ENCODE measurements at regions not wholly inside any gene's neighbourhood (a gene's known extent, or its start where the extent isn't known, plus 50 kb on each side); places are given as distances from the start of the nearest gene placed in this dataset.

DNA sequence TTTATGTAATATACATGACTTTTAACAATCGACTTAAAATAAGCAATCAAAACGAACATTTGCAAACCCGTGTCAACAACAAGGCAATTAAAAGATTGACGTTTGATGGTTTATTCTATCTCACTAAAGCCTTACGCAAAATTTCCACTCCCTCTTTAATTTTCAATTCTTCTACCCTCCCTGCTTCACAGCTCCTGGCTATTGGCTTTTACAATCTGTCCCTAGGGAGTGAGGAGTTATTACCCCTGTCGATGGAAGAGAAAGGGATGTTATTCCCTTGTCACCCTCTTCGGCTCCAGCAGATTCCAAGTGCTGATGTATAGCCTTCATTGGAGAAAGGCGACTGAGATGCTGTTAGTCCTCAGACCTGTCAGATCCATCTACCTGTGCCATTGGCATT, 161.3 kb downstream of the ZNF281 start:
- no peak overlapping the region for H3K9ac ChIP-seq (ENCODE audit: insufficient read depth, low read length)
- TF ChIP-seq EZH2 (IDR thresholded peaks at IDR 0.05; ENCODE audit: low read length, missing control alignments): no peak
- TF ChIP-seq, protein P1, sequence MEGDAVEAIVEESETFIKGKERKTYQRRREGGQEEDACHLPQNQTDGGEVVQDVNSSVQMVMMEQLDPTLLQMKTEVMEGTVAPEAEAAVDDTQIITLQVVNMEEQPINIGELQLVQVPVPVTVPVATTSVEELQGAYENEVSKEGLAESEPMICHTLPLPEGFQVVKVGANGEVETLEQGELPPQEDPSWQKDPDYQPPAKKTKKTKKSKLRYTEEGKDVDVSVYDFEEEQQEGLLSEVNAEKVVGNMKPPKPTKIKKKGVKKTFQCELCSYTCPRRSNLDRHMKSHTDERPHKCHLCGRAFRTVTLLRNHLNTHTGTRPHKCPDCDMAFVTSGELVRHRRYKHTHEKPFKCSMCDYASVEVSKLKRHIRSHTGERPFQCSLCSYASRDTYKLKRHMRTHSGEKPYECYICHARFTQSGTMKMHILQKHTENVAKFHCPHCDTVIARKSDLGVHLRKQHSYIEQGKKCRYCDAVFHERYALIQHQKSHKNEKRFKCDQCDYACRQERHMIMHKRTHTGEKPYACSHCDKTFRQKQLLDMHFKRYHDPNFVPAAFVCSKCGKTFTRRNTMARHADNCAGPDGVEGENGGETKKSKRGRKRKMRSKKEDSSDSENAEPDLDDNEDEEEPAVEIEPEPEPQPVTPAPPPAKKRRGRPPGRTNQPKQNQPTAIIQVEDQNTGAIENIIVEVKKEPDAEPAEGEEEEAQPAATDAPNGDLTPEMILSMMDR (conservative IDR thresholded peaks at IDR 0.05 in 1 of 2, IDR thresholded peaks at IDR 0.05 in 1 of 2; ENCODE audit: low read depth in 1 of 2, low read length in 2 of 2): no peak
- no peaks in the 10 kb centered on the region for H3K79me2 ChIP-seq (ENCODE audit: control insufficient read depth, insufficient read depth, low read length)
- no peak overlapping the region for H2AFZ ChIP-seq (ENCODE audit: low read length)
- H3K27ac ChIP-seq (ENCODE audit: insufficient read depth, low read length): no peak overlapping the region
- H3K27me3 ChIP-seq (ENCODE audit: control insufficient read depth, insufficient read depth, low read length): no peaks in the 10 kb centered on the region
- H4K20me1 ChIP-seq (ENCODE audit: control insufficient read depth, extremely low read depth, insufficient read depth, low read length): no peaks in the 10 kb centered on the region
- DNase-seq (ENCODE audit: low read depth in 2 of 2): no peak
- no peak overlapping the region for H3K4me2 ChIP-seq (ENCODE audit: extremely low read depth, insufficient read depth, low read length)
- no peaks in the 10 kb centered on the region for H3K36me3 ChIP-seq (ENCODE audit: control insufficient read depth, insufficient read depth, low read length)
- H3K9me3 ChIP-seq (ENCODE audit: control insufficient read depth, insufficient read depth, low read depth, low read length): no peaks in the 10 kb centered on the region
- H3K4me3 ChIP-seq (replicated peaks in 1 of 4; ENCODE audit: control extremely low read depth in 1 of 4, insufficient read depth in 1 of 4, low read depth in 3 of 4, low read length in 4 of 4): no peak overlapping the region
- H3K4me1 ChIP-seq (ENCODE audit: control insufficient read depth, extremely low read depth, insufficient read depth, low read length): no peaks in the 10 kb centered on the region

DNA sequence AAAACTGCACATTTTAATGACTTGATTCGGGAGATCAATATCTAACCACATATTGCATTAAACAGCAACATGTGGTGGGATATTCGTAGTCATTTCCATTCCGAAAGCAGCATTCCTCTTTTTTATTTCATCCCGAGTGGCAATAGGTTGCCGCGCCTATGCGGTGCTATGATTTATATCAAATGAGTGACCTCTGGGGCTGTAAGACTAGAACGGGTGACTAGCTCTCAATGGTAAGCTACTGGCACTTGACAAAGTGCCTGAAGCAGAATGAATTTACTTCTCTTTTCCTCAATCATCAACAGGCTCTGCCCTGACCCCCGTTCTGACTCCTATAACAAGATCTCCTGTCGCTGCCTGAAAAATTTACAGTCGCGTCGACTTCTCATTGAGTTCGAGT, 162.3 kb downstream of the ZNF281 start:
- DNase-seq (ENCODE audit: low read depth in 2 of 2): no peak
- Histone ChIP-seq H2AFZ (ENCODE audit: low read length) (peak overlapping the region; percentile 2), H3K27me3 (ENCODE audit: control insufficient read depth, insufficient read depth, low read length) (no peaks in the 10 kb centered on the region), H3K36me3 (ENCODE audit: control insufficient read depth, insufficient read depth, low read length) (no peaks in the 10 kb centered on the region), H3K4me1 (ENCODE audit: control insufficient read depth, extremely low read depth, insufficient read depth, low read length) (no peaks in the 10 kb centered on the region), H3K4me3 (replicated peaks in 1 of 4; ENCODE audit: control extremely low read depth in 1 of 4, insufficient read depth in 1 of 4, low read depth in 3 of 4, low read length in 4 of 4) (no peak overlapping the region), H3K9ac (ENCODE audit: insufficient read depth, low read length) (no peak overlapping the region), H4K20me1 (ENCODE audit: control insufficient read depth, extremely low read depth, insufficient read depth, low read length) (no peaks in the 10 kb centered on the region), H3K4me2 (ENCODE audit: extremely low read depth, insufficient read depth, low read length) (no peak overlapping the region), H3K27ac (ENCODE audit: insufficient read depth, low read length) (no peak overlapping the region), H3K9me3 (ENCODE audit: control insufficient read depth, insufficient read depth, low read depth, low read length) (no peaks in the 10 kb centered on the region), H3K79me2 (ENCODE audit: control insufficient read depth, insufficient read depth, low read length) (no peaks in the 10 kb centered on the region)
- no peak for TF ChIP-seq EZH2 (IDR thresholded peaks at IDR 0.05; ENCODE audit: low read length, missing control alignments)
- TF ChIP-seq, protein P1 (conservative IDR thresholded peaks at IDR 0.05 in 1 of 2, IDR thresholded peaks at IDR 0.05 in 1 of 2; ENCODE audit: low read depth in 1 of 2, low read length in 2 of 2): no peak

DNA sequence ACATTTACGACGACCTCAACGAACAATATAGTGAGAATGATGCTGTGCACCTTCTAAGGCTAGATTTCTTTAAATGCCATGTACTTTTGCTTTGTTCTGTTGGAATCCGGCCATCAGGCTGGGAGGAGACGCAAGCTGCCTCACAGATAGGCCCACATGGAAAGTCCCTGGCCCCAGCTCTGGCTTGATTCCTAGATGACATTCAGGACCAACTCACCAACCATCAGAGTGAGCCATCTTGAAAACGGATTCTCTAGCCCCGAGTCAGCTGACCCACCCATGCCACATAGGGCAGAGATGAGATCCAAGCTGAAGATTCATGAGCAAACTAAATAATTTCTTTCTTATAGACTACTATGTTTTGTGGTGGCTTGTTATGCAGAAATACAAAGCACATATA, 164.4 kb downstream of the ZNF281 start:
- H3K9ac ChIP-seq (ENCODE audit: insufficient read depth, low read length): no peak overlapping the region
- no peak overlapping the region for H3K4me2 ChIP-seq (ENCODE audit: extremely low read depth, insufficient read depth, low read length)
- no peak overlapping the region for H3K27ac ChIP-seq (ENCODE audit: insufficient read depth, low read length)
- H2AFZ ChIP-seq (ENCODE audit: low read length): peak overlapping the region; percentile 33
- H3K9me3 ChIP-seq (ENCODE audit: control insufficient read depth, insufficient read depth, low read depth, low read length): no peaks in the 10 kb centered on the region
- peak; percentile 18 to 39 for DNase-seq (ENCODE audit: low read depth in 2 of 2)
- TF ChIP-seq EZH2 (IDR thresholded peaks at IDR 0.05; ENCODE audit: low read length, missing control alignments): no peak
- TF ChIP-seq, protein P1 (conservative IDR thresholded peaks at IDR 0.05 in 1 of 2, IDR thresholded peaks at IDR 0.05 in 1 of 2; ENCODE audit: low read depth in 1 of 2, low read length in 2 of 2): no peak
- H3K36me3 ChIP-seq (ENCODE audit: control insufficient read depth, insufficient read depth, low read length): no peaks in the 10 kb centered on the region
- H3K4me3 ChIP-seq (replicated peaks in 1 of 4; ENCODE audit: control extremely low read depth in 1 of 4, insufficient read depth in 1 of 4, low read depth in 3 of 4, low read length in 4 of 4): no peak overlapping the region
- H4K20me1 ChIP-seq (ENCODE audit: control insufficient read depth, extremely low read depth, insufficient read depth, low read length): no peaks in the 10 kb centered on the region
- no peaks in the 10 kb centered on the region for H3K79me2 ChIP-seq (ENCODE audit: control insufficient read depth, insufficient read depth, low read length)
- H3K27me3 ChIP-seq (ENCODE audit: control insufficient read depth, insufficient read depth, low read length): no peaks in the 10 kb centered on the region
- peaks cover 3% of the 10 kb centered on the region for H3K4me1 ChIP-seq (ENCODE audit: control insufficient read depth, extremely low read depth, insufficient read depth, low read length)

All from fibroblast of lung (primary cell).